ENCODE measurements at regions not wholly inside any gene's neighbourhood (a gene's known extent, or its start where the extent isn't known, plus 50 kb on each side); places are given as distances from the start of the nearest gene placed in this dataset.

GRCh38 chr1:29993950-29994349, 729.4 kb downstream of the MATN1 start:
- TF ChIP-seq, protein P1, sequence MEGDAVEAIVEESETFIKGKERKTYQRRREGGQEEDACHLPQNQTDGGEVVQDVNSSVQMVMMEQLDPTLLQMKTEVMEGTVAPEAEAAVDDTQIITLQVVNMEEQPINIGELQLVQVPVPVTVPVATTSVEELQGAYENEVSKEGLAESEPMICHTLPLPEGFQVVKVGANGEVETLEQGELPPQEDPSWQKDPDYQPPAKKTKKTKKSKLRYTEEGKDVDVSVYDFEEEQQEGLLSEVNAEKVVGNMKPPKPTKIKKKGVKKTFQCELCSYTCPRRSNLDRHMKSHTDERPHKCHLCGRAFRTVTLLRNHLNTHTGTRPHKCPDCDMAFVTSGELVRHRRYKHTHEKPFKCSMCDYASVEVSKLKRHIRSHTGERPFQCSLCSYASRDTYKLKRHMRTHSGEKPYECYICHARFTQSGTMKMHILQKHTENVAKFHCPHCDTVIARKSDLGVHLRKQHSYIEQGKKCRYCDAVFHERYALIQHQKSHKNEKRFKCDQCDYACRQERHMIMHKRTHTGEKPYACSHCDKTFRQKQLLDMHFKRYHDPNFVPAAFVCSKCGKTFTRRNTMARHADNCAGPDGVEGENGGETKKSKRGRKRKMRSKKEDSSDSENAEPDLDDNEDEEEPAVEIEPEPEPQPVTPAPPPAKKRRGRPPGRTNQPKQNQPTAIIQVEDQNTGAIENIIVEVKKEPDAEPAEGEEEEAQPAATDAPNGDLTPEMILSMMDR (conservative IDR thresholded peaks at IDR 0.05; ENCODE audit: low read depth, low read length), result no peak
- no peak for DNase-seq (ENCODE audit: low read depth)
- H3K4me3 ChIP-seq (ENCODE audit: low read depth, low read length), result no peak overlapping the region

DNA sequence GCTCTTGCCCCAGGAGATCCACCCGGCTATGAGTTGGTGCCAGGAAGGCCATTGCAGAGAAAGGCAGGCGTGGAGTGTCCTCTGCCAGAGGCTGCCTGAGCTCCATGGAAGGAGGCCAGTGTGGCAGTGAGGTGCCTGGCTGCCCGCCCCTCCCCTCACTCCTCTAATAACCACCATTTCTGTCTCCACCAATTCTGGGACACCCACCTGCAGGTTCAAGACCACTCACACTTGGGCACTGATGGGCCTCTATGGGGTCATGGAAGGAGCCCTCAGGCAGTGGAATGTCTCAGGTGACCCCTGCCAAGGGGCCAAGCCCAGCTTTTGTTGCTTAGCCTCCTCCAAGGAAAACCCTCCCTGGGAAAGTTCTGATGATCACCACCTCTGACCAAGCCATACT, 731.6 kb downstream of the MATN1 start:
- no peak overlapping the region for H3K4me3 ChIP-seq (ENCODE audit: low read depth, low read length)
- no peak for DNase-seq (ENCODE audit: low read depth)
- TF ChIP-seq, protein P1 (conservative IDR thresholded peaks at IDR 0.05; ENCODE audit: low read depth, low read length), result no peak

- DNase-seq (ENCODE audit: low read depth), result no peak
- TF ChIP-seq, protein P1 (conservative IDR thresholded peaks at IDR 0.05; ENCODE audit: low read depth, low read length), result no peak
- no peak overlapping the region for H3K4me3 ChIP-seq (ENCODE audit: low read depth, low read length)
These were observed 732.4 kb downstream of the MATN1 start for GRCh38 chr1:29991025-29991424.

- H3K4me3 ChIP-seq (ENCODE audit: low read depth, low read length), result no peak overlapping the region
- no peak for DNase-seq (ENCODE audit: low read depth)
- TF ChIP-seq, protein P1 (conservative IDR thresholded peaks at IDR 0.05; ENCODE audit: low read depth, low read length), result no peak
These were observed 733.1 kb downstream of the MATN1 start for GRCh38 chr1:29990304-29990703.

DNA sequence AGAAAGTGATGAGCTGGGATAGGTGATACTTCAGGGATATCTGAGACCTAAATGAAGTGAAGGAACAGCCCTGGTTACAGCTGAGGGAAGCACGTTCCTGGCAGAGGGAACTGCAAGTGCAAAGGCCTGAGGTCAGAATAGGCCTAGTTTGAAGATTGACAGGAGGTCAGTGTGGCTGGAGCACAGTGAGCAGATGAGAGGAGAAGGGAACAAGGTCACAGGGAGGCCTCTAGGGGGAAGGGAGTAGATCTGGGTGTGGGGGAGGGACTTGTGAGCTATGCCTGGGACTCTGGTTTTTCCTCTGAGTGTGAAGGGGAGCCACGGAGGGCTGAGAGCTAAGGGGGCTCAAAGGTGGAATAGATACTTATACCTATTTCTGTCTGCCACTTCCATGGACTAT, 736.4 kb downstream of the MATN1 start:
- no peak for DNase-seq (ENCODE audit: low read depth)
- TF ChIP-seq, protein P1 (conservative IDR thresholded peaks at IDR 0.05; ENCODE audit: low read depth, low read length), result no peak
- H3K4me3 ChIP-seq (ENCODE audit: low read depth, low read length), result no peak overlapping the region

DNA sequence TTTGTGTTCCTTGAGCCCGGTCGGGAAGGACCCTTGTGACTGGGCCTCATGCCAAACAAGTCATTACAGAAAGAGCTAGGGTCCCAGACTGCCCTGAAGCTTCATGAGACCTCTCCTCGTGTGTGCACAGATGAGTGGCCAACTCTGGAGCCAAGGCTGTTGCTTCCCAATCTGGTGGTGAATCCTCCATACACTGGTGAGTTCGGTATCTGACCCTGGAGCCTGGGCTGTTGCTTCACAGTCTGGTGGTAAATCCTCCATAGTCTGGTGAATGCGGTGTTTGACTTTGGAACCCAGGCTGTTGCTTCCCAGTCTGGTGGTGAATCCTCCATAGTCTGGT, 737.8 kb downstream of the MATN1 start:
- TF ChIP-seq, protein P1 (conservative IDR thresholded peaks at IDR 0.05; ENCODE audit: low read depth, low read length), result no peak
- H3K4me3 ChIP-seq (ENCODE audit: low read depth, low read length), result no peak overlapping the region
- no peak for DNase-seq (ENCODE audit: low read depth)

DNA sequence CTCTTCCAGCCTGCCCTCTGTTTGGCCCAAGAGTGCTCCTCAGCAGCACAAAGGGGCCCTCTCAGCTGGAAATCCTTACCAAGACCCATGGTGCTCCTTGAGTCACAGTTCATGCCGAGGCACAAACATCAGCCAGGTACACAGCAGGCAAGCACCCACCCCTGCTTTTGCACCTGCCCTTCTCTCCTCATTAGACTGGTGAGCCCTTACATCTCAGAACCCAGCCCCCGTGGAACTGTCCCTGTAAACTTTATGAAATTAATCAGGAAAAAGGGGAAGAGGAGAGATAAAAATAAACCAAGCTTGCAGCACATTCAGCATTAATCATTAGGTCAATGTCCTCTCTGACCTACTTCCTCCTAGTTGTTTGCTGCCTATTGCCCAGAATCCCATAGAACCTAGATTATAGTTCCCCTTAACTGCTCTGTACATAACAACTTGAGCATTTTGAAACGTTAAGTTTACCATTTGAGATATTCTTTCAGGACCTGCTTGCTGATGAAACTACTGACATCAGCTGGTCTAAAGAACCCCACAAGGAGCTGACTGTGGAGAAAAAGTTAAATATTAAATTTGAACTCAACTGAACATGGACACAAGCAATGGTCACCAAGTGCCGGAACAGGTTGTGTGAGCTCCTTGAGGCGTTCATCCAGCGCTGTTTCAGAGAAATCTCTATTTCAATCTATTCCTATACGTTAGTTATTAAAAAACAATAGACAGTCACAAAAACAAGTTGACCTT, 738.4 kb downstream of the MATN1 start:
- H3K4me3 ChIP-seq (ENCODE audit: low read depth, low read length), result no peak overlapping the region
- no peak for DNase-seq (ENCODE audit: low read depth)
- TF ChIP-seq, protein P1 (conservative IDR thresholded peaks at IDR 0.05; ENCODE audit: low read depth, low read length), result no peak

Measured in epithelial cell of proximal tubule (primary cell).